Thyroid gland (tissue), 4 donors: ENCODE measurements at regions not wholly inside any gene's neighbourhood (a gene's known extent, or its start where the extent isn't known, plus 50 kb on each side); places are given as distances from the start of the nearest gene placed in this dataset.

Experiments
- DNase-seq, 2 donors: peaks; one replicate each; pipeline ENCODE4 v3.0.0-alpha.2; 2019
- H3K27ac ChIP-seq, 3 donors: fragments of 200-600 bp; sonication (generic); 1 replicate in 2 of 3; 2 replicates in 1 of 3; pipeline ENCODE4 v1.5.1; 2016 to 2019; ENCODE audit warnings: mild to moderate bottlenecking in 1 of 3, moderate library complexity in 1 of 3
- H3K27me3 ChIP-seq: fragments of 200-600 bp; sonication (generic); one replicate; pipeline ENCODE4 v1.5.1; 2019
- H3K36me3 ChIP-seq, 2 donors: fragments of 200-600 bp; sonication (generic); one replicate each; pipeline ENCODE4 v1.5.1; 2016 to 2019
- H3K4me1 ChIP-seq, 2 donors: fragments of 200-600 bp; sonication (generic); one replicate each; pipeline ENCODE4 v1.5.1; 2017 to 2019
- H3K4me3 ChIP-seq, 3 donors: fragments of 200-600 bp; sonication (generic); replicated peaks in 1 of 3; 1 replicate in 2 of 3; 2 replicates in 1 of 3; pipeline ENCODE4 v1.5.1; 2016; ENCODE audit warnings: mild to moderate bottlenecking in 1 of 3
- H3K9me3 ChIP-seq: fragments of 200-600 bp; sonication (generic); one replicate; pipeline ENCODE4 v1.5.1; 2017
- CTCF ChIP-seq, 6 experiments: fragments of 200-600 bp in 3 of 6; fragments of 450-650 bp in 3 of 6; sonication (generic) in 3 of 6; IDR thresholded peaks; one replicate each; pipeline ENCODE4 v1.5.1; 2016 to 2019; ENCODE audit warnings: antibody characterized with exemption in 6 of 6, mild to moderate bottlenecking in 2 of 6, inconsistent platforms in 1 of 6, moderate library complexity in 1 of 6
- POLR2A ChIP-seq, 2 donors: fragments of 450-650 bp; IDR thresholded peaks; one replicate each; pipeline ENCODE4 v1.6.1; 2017; ENCODE audit warnings: antibody characterized with exemption in 2 of 2, mild to moderate bottlenecking in 2 of 2, moderate library complexity in 1 of 2
- WGBS, 2 donors: methylation state at CpG; one replicate each; pipeline ENCODE4 v1.1.5; 2017; 5-methylcytosine and 5-hydroxymethylcytosine counted together
- intact Hi-C: fragments of 100-400 bp; cut with DNase I; formaldehyde crosslinking; loops from one replicate; pipeline ENCODE4 v1.15.1; 2023

GRCh38 chr18:31232013-31232412 lies 69.4 kb upstream of the DSC1 start:
- Histone ChIP-seq H3K4me1 (peaks cover 10 to 31% of the 10 kb centered on the region in 2 donors), H3K9me3 (no peaks in the 10 kb centered on the region), H3K27me3 (no peaks in the 10 kb centered on the region), H3K36me3 (no peaks in the 10 kb centered on the region), H3K4me3 (no peak overlapping the region), H3K27ac (no peak overlapping the region)
- 76 to 84% methylated on average over 5 of the region's 5 CpGs for WGBS, 2 donors
- intact Hi-C loops = no loop called here
- TF ChIP-seq CTCF (IDR thresholded peaks at IDR 0.05) = no peak
- no peak for TF ChIP-seq POLR2A (IDR thresholded peaks at IDR 0.05)
- no peak for DNase-seq

- TF ChIP-seq POLR2A (IDR thresholded peaks at IDR 0.05) = no peak
- no peak for TF ChIP-seq CTCF (IDR thresholded peaks at IDR 0.05)
- Histone ChIP-seq H3K27ac (no peak overlapping the region), H3K27me3 (no peaks in the 10 kb centered on the region), H3K36me3 (no peaks in the 10 kb centered on the region), H3K9me3 (no peaks in the 10 kb centered on the region), H3K4me1 (peaks cover 10 to 24% of the 10 kb centered on the region in 2 donors), H3K4me3 (no peak overlapping the region)
- intact Hi-C loops = no loop called here
- 91 to 92% methylated on average over 6 of the region's 6 CpGs for WGBS, 2 donors
- no peak for DNase-seq
These were observed 70.2 kb upstream of the DSC1 start for GRCh38 chr18:31232775-31233424.

GRCh38 chr18:31233621-31234275 lies 71.1 kb upstream of the DSC1 start:
- no peaks in the 10 kb centered on the region for H3K27me3 ChIP-seq
- intact Hi-C loops = no loop called here
- H3K9me3 ChIP-seq = no peaks in the 10 kb centered on the region
- no peak for DNase-seq
- 35 to 44% methylated on average over 3 of the region's 3 CpGs for WGBS, 2 donors
- no peak overlapping the region for H3K27ac ChIP-seq
- no peaks in the 10 kb centered on the region for H3K36me3 ChIP-seq
- H3K4me1 ChIP-seq = peaks cover 10 to 18% of the 10 kb centered on the region in 2 donors
- TF ChIP-seq CTCF (IDR thresholded peaks at IDR 0.05) (no peak), POLR2A (IDR thresholded peaks at IDR 0.05) (no peak)
- H3K4me3 ChIP-seq = no peak overlapping the region

- H3K4me1 ChIP-seq = peaks cover 1 to 10% of the 10 kb centered on the region in 2 donors
- no peaks in the 10 kb centered on the region for H3K27me3 ChIP-seq
- H3K27ac ChIP-seq = no peak overlapping the region
- H3K4me3 ChIP-seq = no peak overlapping the region
- no peaks in the 10 kb centered on the region for H3K36me3 ChIP-seq
- TF ChIP-seq CTCF (IDR thresholded peaks at IDR 0.05) (no peak), POLR2A (IDR thresholded peaks at IDR 0.05) (no peak)
- intact Hi-C loops = no loop called here
- WGBS, 2 donors = 87 to 88% methylated on average over 5 of the region's 5 CpGs
- H3K9me3 ChIP-seq = no peaks in the 10 kb centered on the region
- no peak for DNase-seq
These were observed 73.2 kb upstream of the DSC1 start for GRCh38 chr18:31235856-31236255.

GRCh38 chr18:31237142-31237541 lies 74.5 kb upstream of the DSC1 start:
- TF ChIP-seq CTCF (IDR thresholded peaks at IDR 0.05) (no peak), POLR2A (IDR thresholded peaks at IDR 0.05) (no peak)
- no peaks in the 10 kb centered on the region for H3K36me3 ChIP-seq
- H3K27me3 ChIP-seq = no peaks in the 10 kb centered on the region
- WGBS, 2 donors = 86 to 94% methylated on average over 2 of the region's 2 CpGs
- DNase-seq = no peak
- H3K9me3 ChIP-seq = no peaks in the 10 kb centered on the region
- H3K4me3 ChIP-seq = no peak overlapping the region
- peaks cover 9 to 17% of the 10 kb centered on the region in 2 donors for H3K4me1 ChIP-seq
- intact Hi-C loops = no loop called here
- H3K27ac ChIP-seq = no peak overlapping the region
